ENCODE measurements at regions not wholly inside any gene's neighbourhood (a gene's known extent, or its start where the extent isn't known, plus 50 kb on each side); places are given as distances from the start of the nearest gene placed in this dataset.

DNA sequence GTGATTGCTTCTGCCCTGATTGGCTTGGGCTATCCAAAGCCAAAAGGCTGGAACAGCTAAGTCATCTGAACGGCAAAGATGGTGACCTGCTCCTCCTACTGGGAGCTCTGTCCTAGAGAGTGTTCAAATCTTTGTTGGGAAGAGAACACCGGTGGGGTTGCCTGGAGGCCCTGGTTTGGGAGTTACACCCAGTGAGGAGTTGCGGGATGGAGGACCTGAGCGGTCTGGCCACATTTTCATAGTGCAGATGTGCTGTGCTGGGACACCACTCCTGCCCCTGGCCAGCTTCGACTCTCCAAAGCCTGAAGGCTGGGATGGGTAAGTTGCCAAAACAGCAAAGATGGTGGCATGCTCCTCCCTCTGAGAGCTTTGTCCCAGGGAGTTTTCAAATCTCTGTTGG lies 795.4 kb downstream of the TRHDE start:
- POLR2A ChIA-PET = no interaction called here
- Histone ChIP-seq H3K36me3 (ENCODE audit: control insufficient read depth, insufficient read depth, low read length) (no peaks in the 10 kb centered on the region), H3K27ac (ENCODE audit: low read length) (no peak overlapping the region), H3K4me1 (ENCODE audit: control insufficient read depth, insufficient read depth, low read length) (no peaks in the 10 kb centered on the region), H3K9me3 (ENCODE audit: control insufficient read depth, insufficient read depth, low read depth, low read length) (no peaks in the 10 kb centered on the region; the same call in 1 of the 2 replicates), H3K4me3 (ENCODE audit: low read depth in 2 of 2, low read length in 2 of 2) (no peak overlapping the region), H3K27me3 (ENCODE audit: control insufficient read depth, insufficient read depth, low read length) (no peaks in the 10 kb centered on the region)
- CTCF ChIA-PET = interaction anchor here (0.5 kb wide), 1 partner anchor 271 kb away, joined by 6 read pairs; no protein-coding TSS in a partner anchor
- TF ChIP-seq, protein P1, sequence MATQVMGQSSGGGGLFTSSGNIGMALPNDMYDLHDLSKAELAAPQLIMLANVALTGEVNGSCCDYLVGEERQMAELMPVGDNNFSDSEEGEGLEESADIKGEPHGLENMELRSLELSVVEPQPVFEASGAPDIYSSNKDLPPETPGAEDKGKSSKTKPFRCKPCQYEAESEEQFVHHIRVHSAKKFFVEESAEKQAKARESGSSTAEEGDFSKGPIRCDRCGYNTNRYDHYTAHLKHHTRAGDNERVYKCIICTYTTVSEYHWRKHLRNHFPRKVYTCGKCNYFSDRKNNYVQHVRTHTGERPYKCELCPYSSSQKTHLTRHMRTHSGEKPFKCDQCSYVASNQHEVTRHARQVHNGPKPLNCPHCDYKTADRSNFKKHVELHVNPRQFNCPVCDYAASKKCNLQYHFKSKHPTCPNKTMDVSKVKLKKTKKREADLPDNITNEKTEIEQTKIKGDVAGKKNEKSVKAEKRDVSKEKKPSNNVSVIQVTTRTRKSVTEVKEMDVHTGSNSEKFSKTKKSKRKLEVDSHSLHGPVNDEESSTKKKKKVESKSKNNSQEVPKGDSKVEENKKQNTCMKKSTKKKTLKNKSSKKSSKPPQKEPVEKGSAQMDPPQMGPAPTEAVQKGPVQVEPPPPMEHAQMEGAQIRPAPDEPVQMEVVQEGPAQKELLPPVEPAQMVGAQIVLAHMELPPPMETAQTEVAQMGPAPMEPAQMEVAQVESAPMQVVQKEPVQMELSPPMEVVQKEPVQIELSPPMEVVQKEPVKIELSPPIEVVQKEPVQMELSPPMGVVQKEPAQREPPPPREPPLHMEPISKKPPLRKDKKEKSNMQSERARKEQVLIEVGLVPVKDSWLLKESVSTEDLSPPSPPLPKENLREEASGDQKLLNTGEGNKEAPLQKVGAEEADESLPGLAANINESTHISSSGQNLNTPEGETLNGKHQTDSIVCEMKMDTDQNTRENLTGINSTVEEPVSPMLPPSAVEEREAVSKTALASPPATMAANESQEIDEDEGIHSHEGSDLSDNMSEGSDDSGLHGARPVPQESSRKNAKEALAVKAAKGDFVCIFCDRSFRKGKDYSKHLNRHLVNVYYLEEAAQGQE (IDR thresholded peaks at IDR 0.05; ENCODE audit: insufficient read depth in 1 of 2, low read depth in 2 of 2, low read length in 1 of 2) = no peak
- TF ChIP-seq SIN3A (IDR thresholded peaks at IDR 0.05; ENCODE audit: borderline replicate concordance, insufficient read depth, low read depth, low read length) = no peak
- TF ChIP-seq TCF7L2 (IDR thresholded peaks at IDR 0.05; ENCODE audit: low read depth, low read length) = no peak
- TF ChIP-seq POLR2AphosphoS5 (IDR thresholded peaks at IDR 0.05; ENCODE audit: low read depth, low read length) = no peak
- TF ChIP-seq, protein P2, sequence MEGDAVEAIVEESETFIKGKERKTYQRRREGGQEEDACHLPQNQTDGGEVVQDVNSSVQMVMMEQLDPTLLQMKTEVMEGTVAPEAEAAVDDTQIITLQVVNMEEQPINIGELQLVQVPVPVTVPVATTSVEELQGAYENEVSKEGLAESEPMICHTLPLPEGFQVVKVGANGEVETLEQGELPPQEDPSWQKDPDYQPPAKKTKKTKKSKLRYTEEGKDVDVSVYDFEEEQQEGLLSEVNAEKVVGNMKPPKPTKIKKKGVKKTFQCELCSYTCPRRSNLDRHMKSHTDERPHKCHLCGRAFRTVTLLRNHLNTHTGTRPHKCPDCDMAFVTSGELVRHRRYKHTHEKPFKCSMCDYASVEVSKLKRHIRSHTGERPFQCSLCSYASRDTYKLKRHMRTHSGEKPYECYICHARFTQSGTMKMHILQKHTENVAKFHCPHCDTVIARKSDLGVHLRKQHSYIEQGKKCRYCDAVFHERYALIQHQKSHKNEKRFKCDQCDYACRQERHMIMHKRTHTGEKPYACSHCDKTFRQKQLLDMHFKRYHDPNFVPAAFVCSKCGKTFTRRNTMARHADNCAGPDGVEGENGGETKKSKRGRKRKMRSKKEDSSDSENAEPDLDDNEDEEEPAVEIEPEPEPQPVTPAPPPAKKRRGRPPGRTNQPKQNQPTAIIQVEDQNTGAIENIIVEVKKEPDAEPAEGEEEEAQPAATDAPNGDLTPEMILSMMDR (IDR thresholded peaks at IDR 0.05) = no peak
- in situ Hi-C loops (cut with HindIII; ENCODE audit: low pct_unique_long_range_greater_than_20kb, low sequenced_read_pairs) (no loop called here), intact Hi-C loops (cut with micrococcal nuclease; ENCODE audit: unreplicated experiment) (no loop called here)
- DNase-seq (ENCODE audit: low read depth, low spot score) (no peak), ATAC-seq (no peak)
- BruUV-seq (replicated peaks) = no TSS peak

DNA sequence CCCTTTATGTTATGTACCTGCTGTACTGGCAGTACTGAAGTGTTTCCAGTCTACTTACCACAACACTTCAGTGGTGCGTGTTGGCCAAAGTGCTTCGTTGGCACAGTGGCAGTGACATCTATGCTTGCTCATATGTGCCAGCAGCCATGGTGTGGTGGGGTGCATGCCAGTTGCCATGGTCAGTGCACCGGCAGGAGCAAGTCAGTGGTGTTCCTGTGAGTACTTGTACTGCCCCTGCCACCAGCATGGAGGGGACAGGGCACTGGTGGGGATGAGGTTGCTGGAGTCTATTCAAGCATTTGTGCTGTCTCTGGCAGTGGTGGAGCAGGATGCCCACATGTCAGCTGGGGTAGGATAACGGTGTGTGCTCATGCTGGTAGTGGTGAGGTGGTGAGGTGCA lies 800.0 kb downstream of the TRHDE start:
- Histone ChIP-seq H3K4me3 (ENCODE audit: low read depth in 2 of 2, low read length in 2 of 2) (no peak overlapping the region), H3K36me3 (ENCODE audit: control insufficient read depth, insufficient read depth, low read length) (no peaks in the 10 kb centered on the region), H3K27me3 (ENCODE audit: control insufficient read depth, insufficient read depth, low read length) (no peaks in the 10 kb centered on the region), H3K4me1 (ENCODE audit: control insufficient read depth, insufficient read depth, low read length) (no peaks in the 10 kb centered on the region), H3K9me3 (ENCODE audit: control insufficient read depth, insufficient read depth, low read depth, low read length) (no peaks in the 10 kb centered on the region), H3K27ac (ENCODE audit: low read length) (no peak overlapping the region)
- intact Hi-C loops (cut with micrococcal nuclease; ENCODE audit: unreplicated experiment) = no loop called here
- TF ChIP-seq SIN3A (IDR thresholded peaks at IDR 0.05; ENCODE audit: borderline replicate concordance, insufficient read depth, low read depth, low read length) (no peak), TCF7L2 (IDR thresholded peaks at IDR 0.05; ENCODE audit: low read depth, low read length) (no peak), POLR2AphosphoS5 (IDR thresholded peaks at IDR 0.05; ENCODE audit: low read depth, low read length) (no peak)
- TF ChIP-seq, protein P2 (IDR thresholded peaks at IDR 0.05) = no peak
- TF ChIP-seq, protein P1 (IDR thresholded peaks at IDR 0.05; ENCODE audit: insufficient read depth in 1 of 2, low read depth in 2 of 2, low read length in 1 of 2) = no peak
- POLR2A ChIA-PET = no interaction called here
- BruUV-seq (replicated peaks) = no TSS peak
- ATAC-seq (no peak), DNase-seq (ENCODE audit: low read depth, low spot score) (no peak)
- in situ Hi-C loops (cut with HindIII; ENCODE audit: low pct_unique_long_range_greater_than_20kb, low sequenced_read_pairs) = no loop called here
- CTCF ChIA-PET = no interaction called here

Data from Panc1 (cell line).